G401 (cell line): ENCODE measurements at regions not wholly inside any gene's neighbourhood (a gene's known extent, or its start where the extent isn't known, plus 50 kb on each side); places are given as distances from the start of the nearest gene placed in this dataset.

Experiments
- DNase-seq: peaks from one replicate; pipeline ENCODE4 v3.0.0-alpha.2; 2015; ENCODE audit warnings: low spot score
- in situ Hi-C: cut with HindIII; loops from 2 replicates; pipeline ENCODE4 v1.10.0; 2016; ENCODE audit warnings: low sequenced_read_pairs, mixed read lengths

DNA sequence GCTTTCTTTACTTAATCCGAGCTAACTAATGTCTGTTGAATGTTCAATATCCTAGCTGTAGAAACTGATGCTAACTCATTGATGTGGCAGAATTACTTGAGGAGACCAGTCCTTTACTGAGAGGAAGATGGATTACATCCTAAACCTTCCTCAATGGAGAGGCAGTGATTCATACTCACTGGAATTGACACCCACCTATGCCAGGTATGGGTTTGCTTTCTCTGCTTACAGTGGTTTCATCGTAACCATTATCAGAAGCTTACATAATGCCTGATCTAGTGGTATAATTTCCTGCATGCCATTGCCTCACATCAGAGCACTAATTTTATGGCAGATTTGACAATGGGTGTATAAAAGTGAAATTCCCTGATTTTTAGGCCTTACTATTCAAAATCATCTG is 384.7 kb downstream of the ANXA1 start:
- no peak for DNase-seq
- in situ Hi-C loops: no loop called here

DNA sequence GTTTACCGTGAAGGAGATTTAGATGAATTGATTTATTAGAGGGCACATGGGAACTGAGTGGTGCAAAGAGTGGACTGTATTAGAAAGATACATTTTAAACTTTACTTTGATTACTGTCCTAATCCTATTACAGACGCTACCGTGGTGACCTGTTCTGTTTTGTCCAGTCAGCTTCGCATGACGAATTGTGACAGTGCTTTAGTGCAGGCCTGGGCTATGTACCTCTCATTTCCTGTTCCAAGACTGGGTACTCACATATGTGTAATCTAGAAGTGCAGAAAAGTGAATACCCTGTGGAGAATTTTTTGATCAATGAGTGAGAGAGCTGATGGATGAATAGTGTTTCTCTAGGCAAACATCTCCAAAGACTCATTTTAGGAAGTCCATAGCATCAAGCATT is 385.9 kb downstream of the ANXA1 start:
- in situ Hi-C loops: no loop called here
- DNase-seq: no peak

- DNase-seq: no peak
- in situ Hi-C loops: no loop called here
Observed at GRCh38 chr9:73539881-73540390, 388.3 kb downstream of the ANXA1 start.

DNA sequence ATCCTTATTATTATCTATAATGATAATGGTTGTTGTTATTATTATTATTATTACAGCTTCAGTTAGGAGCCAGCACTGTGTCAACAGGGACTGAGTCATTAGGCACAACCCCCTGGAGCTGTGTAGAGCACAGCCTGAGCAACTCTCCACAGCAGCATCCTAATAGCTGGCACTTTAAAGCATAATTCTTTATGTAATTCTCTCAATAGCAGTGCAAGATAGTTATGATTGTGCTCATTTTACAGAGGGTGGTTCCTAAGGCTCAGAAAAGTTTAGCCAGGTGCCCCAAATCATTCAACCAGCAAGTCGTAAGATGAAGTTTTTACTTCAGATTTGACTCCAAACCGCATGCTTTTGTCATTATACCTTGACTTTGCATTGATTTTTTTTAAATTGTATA is 390.3 kb downstream of the ANXA1 start:
- in situ Hi-C loops: no loop called here
- DNase-seq: no peak

GRCh38 chr9:73543727-73544126 is 392.1 kb downstream of the ANXA1 start:
- no peak for DNase-seq
- in situ Hi-C loops: no loop called here

DNA sequence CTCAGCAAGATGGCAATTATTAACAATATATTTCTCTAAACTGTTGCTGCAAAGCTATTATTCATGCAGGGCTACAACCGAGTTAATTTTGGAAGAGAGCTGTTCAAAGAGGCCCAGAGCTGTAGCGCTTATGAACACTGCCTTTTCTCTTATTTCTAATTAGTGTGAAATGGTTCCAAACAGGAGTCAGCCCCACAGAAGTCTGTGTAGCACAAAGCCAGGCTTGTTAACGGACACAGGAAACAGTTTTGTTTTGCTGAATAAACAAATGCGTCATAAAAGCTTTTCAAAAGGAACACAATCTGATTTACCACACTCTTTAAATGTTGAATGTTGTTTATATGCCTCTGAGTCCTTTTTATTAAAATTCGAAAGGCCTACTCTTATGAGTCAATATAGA is 396.5 kb downstream of the ANXA1 start:
- peak; percentile 11 for DNase-seq
- in situ Hi-C loops: no loop called here

- no peak for DNase-seq
- in situ Hi-C loops: no loop called here
Observed at GRCh38 chr9:73549991-73550390, 398.3 kb downstream of the ANXA1 start.

- no peak for DNase-seq
- in situ Hi-C loops: no loop called here
Observed at GRCh38 chr9:73553295-73553694, 401.6 kb downstream of the ANXA1 start.

GRCh38 chr9:73558471-73558870 is 406.8 kb downstream of the ANXA1 start:
- in situ Hi-C loops: no loop called here
- DNase-seq: no peak

- in situ Hi-C loops: no loop called here
- DNase-seq: no peak
Observed at GRCh38 chr9:73565026-73565425, 413.4 kb downstream of the ANXA1 start.

GRCh38 chr9:73565833-73566465 is 414.3 kb downstream of the ANXA1 start:
- peak; percentile 9 for DNase-seq
- in situ Hi-C loops: no loop called here

- DNase-seq: no peak
- in situ Hi-C loops: no loop called here
Observed at GRCh38 chr9:73566627-73567026, 415.0 kb downstream of the ANXA1 start.

- in situ Hi-C loops: no loop called here
- DNase-seq: peak; percentile 88
Observed at GRCh38 chr9:73573235-73573634, 421.6 kb downstream of the ANXA1 start.

DNA sequence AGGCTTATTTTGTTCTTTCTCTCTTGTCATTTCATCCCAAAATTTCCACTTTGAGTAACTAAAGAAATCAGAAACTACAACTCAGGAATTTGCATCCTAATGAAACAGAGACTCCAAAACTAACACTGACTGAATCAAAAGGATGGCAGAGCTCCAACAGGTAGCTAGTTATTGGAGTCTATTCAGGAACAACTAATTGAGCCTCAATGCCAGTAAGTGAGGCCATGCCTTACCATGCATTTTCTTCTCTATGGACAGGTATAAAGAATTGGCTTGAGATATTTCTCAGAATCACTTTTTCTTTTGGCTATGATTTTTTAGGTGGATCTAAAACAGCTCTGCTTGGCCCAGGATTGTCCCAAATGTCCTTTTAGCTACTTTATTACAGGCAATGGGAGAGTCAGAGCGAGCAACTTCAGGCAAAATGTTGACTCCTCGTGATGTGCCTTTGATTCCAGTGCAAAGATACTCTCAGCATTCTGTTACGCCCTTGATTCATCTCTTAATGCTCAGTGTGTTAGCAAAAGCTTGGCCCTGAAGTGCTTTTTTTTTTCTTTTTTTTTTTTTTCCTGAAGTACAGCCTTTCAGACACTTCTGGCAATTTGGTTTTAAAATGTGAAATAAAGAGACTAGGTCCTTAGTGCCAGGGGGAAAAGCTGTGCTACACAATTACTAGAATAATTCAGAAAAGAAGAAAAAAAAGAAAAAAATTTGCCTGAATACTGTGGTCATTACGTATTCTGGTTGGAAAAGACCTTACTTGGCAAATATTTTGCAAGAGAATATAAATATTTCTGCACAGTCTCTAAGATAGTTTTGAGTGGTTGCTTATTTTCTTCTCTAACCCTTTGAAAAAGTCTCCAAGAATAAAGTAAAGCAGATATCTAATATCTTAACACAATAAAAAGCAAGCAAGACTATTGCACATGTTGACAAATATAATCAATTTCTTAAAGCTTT is 423.7 kb downstream of the ANXA1 start:
- DNase-seq: peak; percentile 80
- in situ Hi-C loops: no loop called here

- DNase-seq: peak; percentile 70
- in situ Hi-C loops: no loop called here
Observed at GRCh38 chr9:73577848-73578247, 426.2 kb downstream of the ANXA1 start.

- in situ Hi-C loops: no loop called here
- no peak for DNase-seq
Observed at GRCh38 chr9:73579823-73580222, 428.2 kb downstream of the ANXA1 start.

- DNase-seq: no peak
- in situ Hi-C loops: no loop called here
Observed at GRCh38 chr9:73583576-73583975, 431.9 kb downstream of the ANXA1 start.

- DNase-seq: no peak
- in situ Hi-C loops: no loop called here
Observed at GRCh38 chr9:73595036-73595545, 443.4 kb downstream of the ANXA1 start.

- DNase-seq: no peak
- in situ Hi-C loops: no loop called here
Observed at GRCh38 chr9:73596321-73596720, 444.7 kb downstream of the ANXA1 start.

- in situ Hi-C loops: no loop called here
- DNase-seq: no peak
Observed at GRCh38 chr9:73597039-73597438, 445.4 kb downstream of the ANXA1 start.
